Upper lobe of left lung (tissue), 4 donors: ENCODE measurements at regions not wholly inside any gene's neighbourhood (a gene's known extent, or its start where the extent isn't known, plus 50 kb on each side); places are given as distances from the start of the nearest gene placed in this dataset.
"Not testable (repeated sequence)": the region's sequence is repeated elsewhere in the genome, so short reads cannot be mapped to it uniquely, and the experiment has no call there.

Experiments used
- CTCF ChIP-seq, 6 experiments: fragments of 450-650 bp in 4 of 6; fragments of 200-600 bp in 2 of 6; sonication (generic) in 2 of 6; IDR thresholded peaks; one replicate each; pipeline ENCODE4 v1.5.1; 2016 to 2019; ENCODE audit warnings: antibody characterized with exemption in 6 of 6
- EP300 ChIP-seq, 4 donors: sonication (generic); formaldehyde crosslinking; IDR thresholded peaks; one replicate each; pipeline ENCODE4 v1.5.1; 2017; ENCODE audit warnings: antibody characterized with exemption in 4 of 4, control low read depth in 2 of 4

GRCh38 chr9:138213748-138214147 is 336.2 kb downstream of the CACNA1B start:
- TF ChIP-seq CTCF, EP300 (IDR thresholded peaks at IDR 0.05): not testable (repeated sequence)
